GM21786 (cell line): ENCODE measurements at regions not wholly inside any gene's neighbourhood (a gene's known extent, or its start where the extent isn't known, plus 50 kb on each side); places are given as distances from the start of the nearest gene placed in this dataset.
"Not testable (repeated sequence)": the region's sequence is repeated elsewhere in the genome, so short reads cannot be mapped to it uniquely, and the experiment has no call there.

ENCODE experiments used
- ATAC-seq: cut with Tn5 transposase; IDR thresholded peaks from one replicate; pipeline ENCODE4 v1.9.1; 2021; ENCODE audit not compliant: unreplicated experiment

DNA sequence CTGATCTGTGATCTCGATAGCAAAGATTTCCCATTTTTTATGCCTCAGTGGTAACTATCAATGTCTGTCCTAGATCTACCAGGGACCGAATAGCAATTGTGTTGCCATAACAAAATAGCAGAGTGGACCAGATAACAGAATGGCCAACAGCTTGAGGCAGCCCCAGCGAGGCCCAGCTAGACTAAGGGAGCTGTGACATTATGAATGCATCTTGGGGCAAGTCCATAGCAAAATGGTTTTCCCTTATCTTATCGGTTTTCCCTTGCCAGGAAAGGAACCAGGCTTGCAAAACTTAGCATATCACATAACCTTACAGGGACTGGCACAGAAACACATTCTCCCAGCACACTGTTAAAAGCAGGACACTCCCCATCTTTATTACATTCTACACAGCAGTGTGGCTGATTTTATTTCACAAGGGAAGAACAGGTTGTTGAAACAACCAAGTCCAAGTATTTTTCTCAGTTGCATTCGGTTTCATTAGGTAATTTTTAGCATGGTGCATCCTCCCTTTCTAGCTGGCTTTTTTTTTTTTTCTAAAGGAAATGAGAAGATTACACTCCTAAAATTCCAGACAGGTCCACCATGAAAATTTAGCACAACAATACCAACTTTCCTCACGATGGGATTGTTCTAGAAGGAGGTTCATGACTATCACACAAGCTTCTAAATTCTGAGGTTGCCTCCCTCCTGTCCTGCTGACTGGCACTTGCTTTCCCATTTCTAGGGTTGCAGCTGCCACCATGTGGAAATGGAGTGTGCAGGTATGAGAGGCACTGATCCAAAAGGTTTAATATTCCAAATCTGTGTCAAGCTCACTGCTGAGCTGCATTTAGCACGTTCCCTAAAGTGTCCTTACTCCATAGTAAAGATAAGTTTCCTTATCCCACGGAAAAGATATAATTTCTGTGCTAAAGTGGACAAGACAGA is 97.0 kb upstream of the SLC35G4 start:
- ATAC-seq, result no peak

DNA sequence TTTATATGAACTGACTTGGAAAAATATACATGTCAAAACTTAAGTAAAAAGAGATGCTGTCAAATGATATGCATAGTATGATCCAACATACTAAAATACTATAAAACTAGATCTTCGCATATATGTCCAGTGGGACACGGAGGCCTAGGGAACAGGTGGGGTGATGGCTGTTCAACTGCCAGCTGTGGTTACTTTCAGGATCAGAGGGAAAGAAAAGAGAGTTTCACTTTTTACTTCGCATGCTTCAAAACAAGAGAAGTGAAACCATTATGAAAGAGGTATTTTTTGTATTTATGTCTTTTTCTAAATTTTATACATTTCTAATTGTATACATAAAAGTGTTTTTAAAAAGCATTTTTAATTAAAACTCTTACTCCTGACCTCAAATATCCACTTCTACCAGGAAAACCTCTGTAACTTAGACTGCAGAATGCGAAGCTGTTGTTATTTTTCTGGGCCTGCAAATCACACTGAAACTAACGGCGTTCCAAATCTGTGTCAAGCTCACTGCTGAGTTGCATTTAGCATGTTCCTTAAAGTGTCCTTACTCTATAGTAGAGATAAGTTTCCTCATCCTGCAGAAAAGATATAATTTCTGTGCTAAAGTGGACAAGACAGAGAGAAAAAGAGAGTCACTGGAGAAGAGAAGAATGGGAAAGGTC is 97.8 kb upstream of the SLC35G4 start:
- peak; percentile 92 for ATAC-seq

DNA sequence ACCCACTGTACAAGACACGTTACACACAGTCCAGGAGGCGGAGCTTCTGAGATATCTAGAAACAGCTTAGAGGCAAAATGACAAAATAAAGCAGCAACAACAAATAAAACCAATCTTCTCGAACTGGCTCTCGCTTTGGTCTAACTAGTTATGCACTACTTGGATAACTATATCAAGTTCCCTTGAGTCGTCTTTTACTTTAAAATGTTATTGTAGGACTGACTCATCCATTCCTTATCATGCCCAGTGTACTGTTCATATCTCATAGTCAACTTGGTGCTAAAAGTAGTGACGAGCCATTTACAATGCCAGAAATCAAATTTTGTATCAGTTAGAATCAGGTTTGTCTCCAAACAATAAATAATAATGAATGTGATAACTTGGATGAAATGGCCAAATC is 102.5 kb upstream of the SLC35G4 start:
- no peak for ATAC-seq

DNA sequence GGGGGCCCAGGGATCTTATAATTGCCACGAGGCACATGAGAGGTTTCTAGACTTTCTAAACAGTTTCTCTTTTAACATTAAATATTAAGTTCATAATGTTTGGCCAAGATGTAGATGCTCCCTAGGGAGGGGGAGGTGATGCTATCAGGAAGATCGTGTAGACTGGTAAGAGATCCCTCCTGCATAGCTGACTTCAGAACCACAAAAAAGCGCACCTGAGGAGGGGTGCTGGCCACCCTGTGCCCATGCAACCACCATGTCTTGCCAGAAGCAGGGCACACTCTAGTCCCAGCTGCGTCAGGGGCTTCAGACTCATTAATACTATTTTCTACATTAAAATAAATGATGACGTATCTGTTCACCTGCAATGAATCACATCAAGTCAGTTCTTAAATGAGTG is 103.4 kb upstream of the SLC35G4 start:
- no peak for ATAC-seq

DNA sequence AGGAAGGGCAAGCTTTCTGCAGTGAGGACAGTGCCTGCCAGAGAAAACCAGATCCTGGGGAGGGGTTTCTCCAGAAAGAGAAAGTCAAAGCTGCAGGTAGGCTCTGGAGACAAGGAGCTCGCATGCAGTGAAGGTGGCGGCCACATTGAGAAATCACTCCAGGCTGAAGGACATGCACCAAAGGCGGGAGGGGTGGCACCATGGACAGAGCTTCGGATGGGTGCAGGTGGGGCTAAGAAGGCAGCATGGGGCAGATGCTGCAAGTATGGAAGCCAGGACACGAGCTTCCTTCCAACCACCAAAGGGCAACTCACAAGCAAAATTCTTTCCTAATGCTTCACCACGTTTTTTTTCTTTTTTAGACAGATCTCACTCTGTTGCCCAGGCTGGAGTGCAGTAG is 104.4 kb upstream of the SLC35G4 start:
- ATAC-seq, result no peak

DNA sequence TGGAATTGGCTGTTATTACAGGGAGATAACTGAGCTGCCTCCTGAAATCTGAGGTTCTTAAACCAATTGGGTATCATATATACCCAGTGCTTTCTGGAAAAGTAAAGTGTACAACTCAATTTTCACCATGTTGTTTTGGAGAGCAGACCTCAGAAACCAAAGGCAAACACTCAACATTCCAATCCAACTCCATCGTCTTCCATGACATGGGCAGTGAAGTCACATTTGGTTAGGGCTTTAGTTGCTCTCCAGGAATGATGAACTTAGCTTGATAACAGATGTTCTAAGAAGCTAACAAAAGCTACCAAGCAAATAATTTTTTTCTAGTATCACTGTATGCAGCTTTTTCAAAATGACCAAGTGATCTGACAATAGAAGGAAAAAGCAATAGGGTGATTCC is 107.0 kb upstream of the SLC35G4 start:
- ATAC-seq, result no peak

DNA sequence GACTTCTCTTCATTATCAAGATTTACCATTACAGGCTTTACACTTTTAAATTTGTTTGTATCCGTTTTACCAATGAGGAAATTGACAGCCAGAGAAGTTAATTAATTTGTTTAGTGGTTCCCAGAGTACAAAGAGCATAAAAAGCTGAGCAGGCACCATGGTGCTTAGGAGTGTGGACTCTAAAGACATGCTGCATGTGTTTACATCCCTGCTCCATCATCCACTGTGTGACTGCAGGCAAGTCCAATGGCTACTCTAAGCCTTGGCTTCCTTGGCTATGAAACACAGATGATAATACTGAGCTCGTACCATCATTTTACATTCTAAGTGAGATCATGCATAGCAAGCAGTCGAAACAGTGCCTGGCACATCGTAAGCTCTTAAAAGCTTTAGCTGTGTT is 108.0 kb upstream of the SLC35G4 start:
- no peak for ATAC-seq

DNA sequence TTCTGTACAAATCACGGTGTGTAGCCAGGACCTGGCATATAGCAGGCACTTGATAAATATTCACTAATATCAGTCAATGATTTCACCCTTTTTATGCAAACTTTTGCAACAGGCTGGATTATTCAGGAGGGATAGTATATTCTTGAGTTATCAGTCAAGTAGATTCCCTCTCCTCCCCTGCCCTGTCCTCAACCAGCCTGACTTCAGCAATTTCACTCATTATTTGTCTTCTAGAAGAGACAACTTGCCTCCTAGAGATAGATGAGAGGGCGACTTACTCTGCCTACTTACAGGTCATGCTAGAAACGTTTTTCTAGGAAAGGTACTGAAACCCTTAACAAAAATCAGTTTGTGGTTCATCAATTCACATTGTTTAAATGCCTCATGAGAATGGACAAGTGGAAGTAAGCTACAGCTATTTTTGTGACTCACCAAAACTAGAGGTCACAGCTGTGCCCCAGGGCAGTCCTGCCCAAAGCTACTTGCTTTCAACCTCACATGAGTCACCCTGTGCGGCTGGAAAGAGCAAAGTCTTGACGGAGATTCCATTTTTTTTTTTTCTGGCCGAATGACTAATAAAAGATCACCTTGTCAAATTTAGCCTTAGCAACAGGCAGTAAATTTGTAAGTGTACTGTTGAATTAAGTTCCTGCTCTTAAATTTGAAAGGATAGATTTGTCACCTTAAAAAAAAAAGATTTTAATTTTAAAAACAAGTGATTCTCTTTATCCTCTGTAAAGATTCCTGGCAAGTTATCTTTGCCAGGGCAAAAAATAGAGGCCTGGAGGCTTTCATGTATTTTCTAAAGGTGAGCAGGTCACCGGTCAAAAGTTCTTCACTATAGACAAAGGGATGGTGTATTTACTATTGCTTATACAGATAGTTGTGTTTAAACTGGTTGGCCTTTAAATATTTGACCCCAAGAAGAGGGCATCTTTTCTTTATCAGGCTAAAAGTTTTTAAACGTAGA is 109.0 kb upstream of the SLC35G4 start:
- peak; percentile 80 for ATAC-seq

DNA sequence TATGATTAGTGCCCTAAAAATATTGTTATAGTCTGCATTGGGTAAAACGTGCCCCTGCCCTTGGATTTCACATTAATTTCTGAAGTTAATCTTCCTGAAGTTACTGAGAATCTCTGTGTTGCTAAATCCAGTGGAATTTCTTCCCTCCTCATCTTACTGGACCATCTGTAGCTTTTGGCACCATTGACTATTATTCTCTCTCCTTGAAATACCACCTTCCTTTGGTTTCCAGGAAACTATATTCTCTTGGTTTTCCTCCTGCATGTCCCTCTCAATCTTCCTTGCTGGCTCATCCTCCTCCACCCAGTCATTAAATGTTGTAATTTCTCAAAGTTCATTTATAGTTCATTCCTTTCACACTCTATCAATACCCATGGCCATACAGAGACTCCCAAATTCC is 110.6 kb upstream of the SLC35G4 start:
- no peak for ATAC-seq

DNA sequence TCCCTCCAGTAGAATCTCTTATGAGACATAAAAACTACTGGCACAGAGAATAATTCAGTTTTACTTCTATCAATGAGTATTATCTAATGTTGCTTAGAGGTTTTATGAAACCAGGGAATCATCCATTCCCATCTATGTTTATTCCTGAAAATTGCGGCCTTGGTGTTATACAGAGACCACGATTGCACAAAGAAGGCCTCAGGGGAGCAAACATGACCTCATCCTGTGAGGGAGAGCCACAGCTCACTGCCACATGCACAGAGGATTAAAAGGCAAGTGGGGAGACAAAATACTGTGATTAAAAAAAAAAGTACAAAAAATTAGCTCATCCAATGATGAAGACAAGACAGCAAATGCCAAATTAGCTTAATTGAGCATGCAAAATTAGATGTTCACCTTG is 111.8 kb upstream of the SLC35G4 start:
- no peak for ATAC-seq

DNA sequence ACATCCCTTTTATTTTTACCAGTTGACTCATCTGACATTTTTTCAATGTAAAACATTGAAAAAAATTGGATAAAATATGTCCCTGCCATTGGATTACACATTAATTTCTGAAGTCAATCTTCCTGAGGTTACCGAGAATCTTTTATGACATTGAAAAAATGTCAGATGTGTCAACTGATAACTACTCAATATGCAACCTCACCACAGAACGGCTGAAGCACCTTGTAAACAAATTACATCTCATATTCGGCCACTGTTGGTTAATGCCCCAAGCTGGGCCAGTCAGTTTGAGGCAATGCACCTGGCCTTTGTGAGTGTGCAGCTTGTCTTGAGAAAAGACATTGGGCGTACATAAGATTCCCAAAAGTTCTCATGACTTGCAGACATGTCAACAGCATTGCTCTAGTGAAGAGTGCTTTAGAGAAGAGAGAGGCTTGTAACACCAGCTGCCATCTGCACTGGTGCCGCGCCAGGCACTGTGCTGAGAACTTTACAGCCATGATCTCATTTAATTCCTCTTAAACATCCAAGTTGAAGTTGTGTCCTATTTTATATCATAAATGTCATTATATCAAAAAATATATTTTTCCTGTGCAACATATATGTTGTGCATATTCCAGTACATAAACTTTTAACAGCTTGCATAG is 112.7 kb upstream of the SLC35G4 start:
- ATAC-seq, result no peak

DNA sequence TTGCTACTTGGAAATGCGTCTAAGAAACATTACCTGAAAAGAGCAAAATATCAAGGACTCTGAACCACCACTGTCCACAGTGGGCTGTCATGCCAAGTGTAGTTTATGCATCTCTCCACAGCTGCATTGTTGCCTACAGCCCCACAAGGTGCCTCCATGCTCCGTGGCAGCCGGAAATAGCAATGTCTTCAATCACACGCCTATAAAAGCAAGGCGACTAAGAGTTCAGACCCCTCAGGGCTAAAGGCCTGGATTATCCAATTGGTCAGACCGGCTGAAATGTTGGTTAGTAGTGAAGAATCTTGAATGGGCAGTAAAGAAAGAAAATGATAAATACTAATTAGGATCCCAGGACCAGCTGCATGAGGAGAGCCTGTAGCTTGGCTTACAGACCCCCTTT is 114.0 kb upstream of the SLC35G4 start:
- ATAC-seq, result no peak

DNA sequence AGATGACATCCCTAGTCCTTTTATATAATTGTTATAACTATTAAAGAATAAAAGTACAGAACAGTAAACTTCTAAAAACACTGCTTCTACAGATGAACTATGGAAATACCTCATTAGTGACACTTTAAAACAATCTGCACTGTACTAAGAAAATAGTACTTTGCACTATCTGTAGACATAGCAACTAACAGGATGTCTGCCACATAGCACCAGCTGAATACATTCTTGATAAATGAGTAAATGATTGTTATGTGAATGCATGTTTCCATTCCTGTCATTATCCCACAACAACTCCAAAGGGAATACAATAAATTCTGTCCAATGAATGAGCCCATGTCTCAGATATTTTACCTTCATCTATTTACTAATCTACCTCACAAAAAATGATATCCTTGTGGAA is 115.3 kb upstream of the SLC35G4 start:
- no peak for ATAC-seq

DNA sequence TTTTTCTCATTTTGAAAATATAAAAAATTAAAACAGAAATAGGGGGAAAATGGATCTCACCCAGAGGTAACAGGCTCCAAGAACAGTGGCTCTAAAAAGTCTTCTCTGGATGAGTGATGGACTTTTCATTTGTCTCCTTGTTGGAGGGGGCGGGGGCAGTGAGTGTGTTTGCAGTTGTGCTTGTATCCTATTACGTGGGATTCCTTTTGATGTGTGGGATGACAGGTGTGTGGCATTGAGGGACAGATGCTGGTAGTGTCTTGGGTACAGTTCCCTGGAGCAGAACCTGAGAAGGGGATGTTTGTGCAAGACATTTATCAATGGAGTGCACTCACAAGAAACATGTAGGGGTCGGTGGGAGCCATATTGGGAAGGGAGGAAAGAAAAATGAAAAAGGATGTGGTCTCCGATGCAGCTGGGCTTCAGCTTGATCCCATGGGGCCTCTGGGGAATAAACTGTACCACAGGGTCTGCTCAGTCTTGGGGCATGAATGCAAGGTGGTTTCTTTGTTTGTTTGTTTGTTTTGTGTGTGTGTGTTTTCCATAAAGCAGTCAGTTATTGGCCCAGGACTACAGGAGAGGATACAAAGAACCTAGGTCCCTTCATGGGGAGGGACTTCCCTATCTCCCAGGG is 120.0 kb upstream of the SLC35G4 start:
- ATAC-seq, result no peak

DNA sequence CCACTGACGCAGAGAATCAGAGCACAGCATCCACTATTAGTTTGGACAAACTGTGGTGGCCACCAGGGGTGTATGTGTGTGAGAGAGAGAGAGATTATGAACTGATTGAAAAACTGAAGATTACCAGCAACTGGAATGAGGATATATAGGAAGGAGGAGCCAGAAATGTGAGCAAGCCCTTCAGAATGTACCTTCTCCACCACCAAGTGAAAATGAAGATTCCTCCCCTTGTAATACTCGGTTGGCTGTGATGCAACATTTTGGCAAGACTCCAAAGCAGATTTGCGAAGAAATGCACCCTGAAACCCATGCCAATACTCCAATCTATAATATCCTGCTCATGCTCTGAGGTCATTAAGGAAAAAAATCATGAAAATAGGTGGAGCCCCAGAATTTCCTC is 121.2 kb upstream of the SLC35G4 start:
- no peak for ATAC-seq

DNA sequence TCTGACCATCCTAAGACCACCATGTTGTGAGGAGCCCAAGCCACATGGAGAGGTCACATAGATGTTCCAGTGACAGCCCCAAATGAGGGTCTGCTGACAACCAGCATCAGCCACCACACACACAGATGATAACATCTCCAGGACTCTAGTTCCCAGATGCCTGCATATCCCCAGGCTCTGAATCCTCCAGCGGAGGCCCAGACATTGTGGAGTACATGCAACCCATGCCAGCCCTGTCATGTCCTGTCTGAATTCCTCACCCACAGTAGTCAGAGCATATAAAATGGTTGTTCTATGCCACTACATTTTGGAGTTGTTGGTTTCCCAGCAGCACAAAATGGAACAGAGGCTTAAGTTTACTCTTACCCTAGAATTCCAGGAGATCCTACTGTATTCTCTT is 122.0 kb upstream of the SLC35G4 start:
- no peak for ATAC-seq

DNA sequence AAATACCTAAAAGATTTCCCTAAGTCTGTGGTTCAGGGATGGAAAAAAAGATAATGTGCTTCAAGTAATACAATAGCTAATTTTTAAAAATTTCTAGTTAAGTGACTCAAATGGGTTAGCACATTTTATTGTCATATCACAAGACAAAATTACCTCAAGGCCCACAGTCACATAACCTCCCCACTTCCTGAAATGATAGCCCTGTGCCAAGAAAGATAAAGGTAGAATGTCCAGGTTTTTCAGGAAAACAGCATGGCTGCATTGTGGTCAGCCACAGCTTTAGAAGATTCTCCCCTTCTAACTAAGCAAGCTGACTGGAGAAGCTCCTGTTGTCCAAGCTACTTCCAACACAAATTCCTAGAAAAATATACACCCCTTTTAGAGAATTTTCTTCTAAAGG is 127.1 kb upstream of the SLC35G4 start:
- no peak for ATAC-seq

DNA sequence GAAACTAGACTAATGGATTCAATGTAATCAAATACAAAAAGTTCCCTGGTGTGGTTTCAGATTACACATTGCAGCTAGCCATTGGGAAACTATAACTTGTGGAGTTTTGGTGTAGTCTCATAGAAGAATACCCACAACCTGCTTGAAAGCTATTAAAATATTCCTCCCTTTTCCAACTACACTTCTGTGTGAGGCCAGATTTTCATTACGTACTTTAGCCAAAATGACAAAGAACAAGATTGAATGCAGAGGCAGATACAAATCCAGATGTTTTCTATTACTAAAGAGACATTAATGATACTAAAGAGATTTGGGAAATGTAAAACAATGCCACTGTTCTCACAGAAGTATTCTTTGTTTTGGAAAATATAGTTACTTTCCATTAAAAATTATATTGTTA is 128.7 kb upstream of the SLC35G4 start:
- no peak for ATAC-seq

DNA sequence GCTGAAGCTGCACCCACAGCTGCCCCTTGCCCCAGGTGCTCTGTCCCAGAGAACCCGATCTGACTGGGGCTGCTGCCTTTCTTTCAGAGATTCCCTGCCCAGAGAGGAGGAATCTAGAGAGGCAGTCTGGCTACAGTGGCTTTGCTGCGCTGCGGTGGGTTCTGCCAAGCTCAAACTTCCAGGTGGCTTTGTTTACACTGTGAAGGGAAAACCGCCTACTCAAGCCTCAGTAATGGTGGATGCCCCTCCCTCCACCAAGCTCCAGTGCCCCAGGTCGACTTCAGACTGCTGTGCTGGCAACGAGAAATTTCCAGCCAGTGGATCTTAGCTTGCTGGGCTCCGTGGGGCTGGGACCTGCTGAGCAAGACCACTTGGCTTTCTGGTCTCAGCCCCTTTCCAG is 130.4 kb upstream of the SLC35G4 start:
- ATAC-seq, result not testable (repeated sequence)

DNA sequence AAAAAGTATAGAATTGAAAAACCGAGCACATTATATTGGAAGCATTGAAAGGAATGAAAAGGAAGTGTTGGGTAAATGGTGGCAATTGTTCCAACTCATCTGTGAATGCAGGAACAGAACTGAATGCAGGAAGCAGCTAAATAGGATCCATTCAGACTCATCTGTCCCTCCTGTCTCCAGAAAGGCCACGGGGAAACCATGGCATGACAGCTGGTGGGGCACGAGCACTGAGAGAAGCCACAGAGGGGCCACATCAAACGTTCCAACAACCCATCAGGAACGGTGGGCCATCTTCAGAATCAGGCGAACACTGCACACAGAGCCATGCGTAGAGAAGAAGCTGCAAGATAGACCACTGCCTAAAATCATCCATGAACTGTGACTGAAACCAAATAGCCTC is 138.5 kb upstream of the SLC35G4 start:
- ATAC-seq, result no peak
